ENCODE measurements at regions not wholly inside any gene's neighbourhood (a gene's known extent, or its start where the extent isn't known, plus 50 kb on each side); places are given as distances from the start of the nearest gene placed in this dataset.
"Not testable (repeated sequence)": the region's sequence is repeated elsewhere in the genome, so short reads cannot be mapped to it uniquely, and the experiment has no call there.

DNA sequence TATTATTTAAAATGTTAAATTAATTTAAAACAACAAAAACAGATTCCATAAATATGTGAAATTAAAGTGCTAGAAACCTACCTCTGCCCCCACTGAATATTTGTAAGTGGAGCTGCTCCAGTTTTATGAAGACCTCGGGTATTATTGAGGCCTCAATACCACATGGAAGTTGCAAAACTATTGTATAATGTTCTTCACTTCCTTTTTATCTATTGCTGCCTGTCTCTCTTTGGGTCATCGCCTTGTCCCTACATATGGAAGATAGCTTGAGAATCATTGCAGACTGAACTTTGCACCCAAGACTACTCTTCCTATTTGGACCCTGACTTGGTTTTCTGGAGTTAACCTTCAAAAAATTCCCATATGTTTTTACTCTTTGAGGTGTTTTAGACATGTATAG is 212.1 kb upstream of the NETO1 start:
- in situ Hi-C loops (cut with HindIII; ENCODE audit: low sequenced_read_pairs) = no loop called here

DNA sequence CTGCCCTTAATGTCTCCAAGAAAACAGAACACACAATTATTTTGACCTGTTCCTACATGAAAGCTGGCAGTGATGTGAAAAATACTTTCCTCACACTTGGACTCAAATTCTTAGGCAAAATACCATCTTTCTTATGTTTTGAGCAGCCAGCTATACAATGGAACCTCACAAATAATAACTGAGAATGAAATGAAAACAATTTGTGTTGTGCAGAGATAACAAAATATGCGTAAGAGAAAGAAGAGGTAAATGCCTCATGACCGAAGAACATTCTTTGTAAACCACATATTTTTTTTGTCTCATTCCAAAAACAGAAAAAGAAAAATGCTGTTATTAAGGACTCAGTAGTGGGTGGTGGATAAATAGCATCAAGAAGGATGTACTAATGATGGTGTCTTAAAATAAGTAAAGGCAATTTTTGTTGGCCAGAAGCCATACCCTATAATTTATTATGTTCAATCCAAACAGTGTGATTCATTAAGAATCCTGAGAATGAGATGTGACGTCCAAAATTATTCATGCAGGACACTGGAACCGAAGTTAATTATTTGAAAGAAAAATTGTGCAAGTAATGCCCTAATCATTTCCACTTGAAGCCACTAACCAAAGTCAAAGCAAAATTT is 193.0 kb upstream of the NETO1 start:
- in situ Hi-C loops (cut with HindIII; ENCODE audit: low sequenced_read_pairs) = no loop called here

DNA sequence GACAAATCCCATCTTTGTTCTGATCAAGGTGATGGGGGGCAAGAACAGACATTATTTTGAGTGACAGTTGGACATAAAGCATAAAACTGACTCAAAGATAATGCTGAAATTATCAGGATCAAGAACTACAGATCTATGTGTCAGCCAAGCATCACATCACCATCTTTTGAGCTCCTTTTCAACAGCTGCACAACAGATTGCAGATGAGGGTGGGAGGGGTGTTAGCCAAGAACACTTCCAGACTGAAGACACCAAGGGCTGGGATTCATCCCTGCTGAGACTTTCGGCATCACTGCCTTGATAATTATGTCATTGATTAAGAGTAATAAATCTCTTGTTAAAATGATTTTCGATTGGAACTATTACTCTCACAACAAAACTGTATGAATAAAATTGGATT is 191.5 kb upstream of the NETO1 start:
- in situ Hi-C loops (cut with HindIII; ENCODE audit: low sequenced_read_pairs) = no loop called here

DNA sequence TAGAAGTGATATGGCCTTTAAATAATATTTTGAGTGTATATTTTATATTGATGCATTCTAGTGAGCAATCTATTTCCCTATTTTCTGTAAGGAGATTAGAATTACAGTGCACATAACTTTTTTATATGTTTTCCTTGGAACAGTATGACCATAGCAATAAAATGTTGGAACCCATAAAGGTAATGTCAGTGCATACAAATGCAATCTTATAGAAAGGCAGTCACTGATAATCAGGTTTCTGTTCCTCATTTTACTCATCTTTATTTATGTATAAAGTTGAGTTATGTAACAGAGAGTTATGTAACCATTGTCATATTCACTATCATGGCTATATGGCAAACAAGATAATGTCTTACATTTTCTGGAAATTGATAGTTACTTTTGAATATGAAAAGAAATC is 179.9 kb upstream of the NETO1 start:
- in situ Hi-C loops (cut with HindIII; ENCODE audit: low sequenced_read_pairs) = no loop called here

DNA sequence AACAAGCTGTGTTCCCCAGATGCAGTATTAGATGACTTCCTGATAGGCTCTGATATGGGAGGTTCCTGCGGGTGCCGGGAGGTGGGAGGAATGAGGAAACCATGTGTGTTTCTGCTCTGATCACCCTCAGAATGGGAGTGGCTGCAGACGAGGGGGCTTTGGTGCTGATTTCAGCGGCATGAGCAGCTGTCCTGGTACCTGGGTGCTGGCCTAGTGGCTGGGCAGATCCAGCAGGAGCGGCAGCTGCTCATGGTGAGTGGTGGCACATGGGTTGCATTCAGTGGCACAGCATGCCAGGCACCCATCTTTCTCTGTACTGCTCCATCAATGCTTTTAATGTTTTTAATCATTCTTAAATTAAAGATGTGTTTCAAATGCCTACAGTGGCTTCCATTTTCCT is 177.2 kb upstream of the NETO1 start:
- in situ Hi-C loops (cut with HindIII; ENCODE audit: low sequenced_read_pairs) = no loop called here

GRCh38 chr18:73043611-73044010 is 175.8 kb upstream of the NETO1 start:
- in situ Hi-C loops (cut with HindIII; ENCODE audit: low sequenced_read_pairs) = no loop called here

GRCh38 chr18:73043211-73043610 is 175.4 kb upstream of the NETO1 start:
- in situ Hi-C loops (cut with HindIII; ENCODE audit: low sequenced_read_pairs) = no loop called here

- in situ Hi-C loops (cut with HindIII; ENCODE audit: low sequenced_read_pairs) = no loop called here
Observed at GRCh38 chr18:73040247-73040646, 172.5 kb upstream of the NETO1 start.

GRCh38 chr18:73038336-73038735 is 170.5 kb upstream of the NETO1 start:
- in situ Hi-C loops (cut with HindIII; ENCODE audit: low sequenced_read_pairs) = no loop called here

DNA sequence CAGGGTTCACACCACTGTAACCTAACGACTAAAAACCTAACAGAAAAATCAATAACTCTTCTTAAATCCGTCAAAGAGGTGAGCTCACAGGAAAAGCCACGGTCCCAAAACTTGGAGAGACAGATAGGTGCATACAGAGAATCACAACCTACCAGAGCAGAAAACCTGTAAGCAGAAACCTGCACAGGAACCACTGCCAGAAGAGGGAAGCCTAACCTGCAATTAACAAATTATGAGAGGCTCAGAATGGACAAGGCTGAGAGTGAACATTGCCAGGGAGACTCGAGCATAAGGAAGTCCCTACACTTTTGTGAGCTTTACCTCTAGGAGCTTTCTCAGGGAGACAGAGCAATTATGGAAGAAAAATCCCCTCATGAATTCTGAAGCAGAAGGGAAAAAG is 156.2 kb upstream of the NETO1 start:
- in situ Hi-C loops (cut with HindIII; ENCODE audit: low sequenced_read_pairs) = no loop called here

- in situ Hi-C loops (cut with HindIII; ENCODE audit: low sequenced_read_pairs) = no loop called here
Observed at GRCh38 chr18:73009691-73010090, 141.9 kb upstream of the NETO1 start.

- in situ Hi-C loops (cut with HindIII; ENCODE audit: low sequenced_read_pairs) = no loop called here
Observed at GRCh38 chr18:73007915-73008308, 140.1 kb upstream of the NETO1 start.

GRCh38 chr18:73007195-73007914 is 139.6 kb upstream of the NETO1 start:
- in situ Hi-C loops (cut with HindIII; ENCODE audit: low sequenced_read_pairs) = no loop called here

DNA sequence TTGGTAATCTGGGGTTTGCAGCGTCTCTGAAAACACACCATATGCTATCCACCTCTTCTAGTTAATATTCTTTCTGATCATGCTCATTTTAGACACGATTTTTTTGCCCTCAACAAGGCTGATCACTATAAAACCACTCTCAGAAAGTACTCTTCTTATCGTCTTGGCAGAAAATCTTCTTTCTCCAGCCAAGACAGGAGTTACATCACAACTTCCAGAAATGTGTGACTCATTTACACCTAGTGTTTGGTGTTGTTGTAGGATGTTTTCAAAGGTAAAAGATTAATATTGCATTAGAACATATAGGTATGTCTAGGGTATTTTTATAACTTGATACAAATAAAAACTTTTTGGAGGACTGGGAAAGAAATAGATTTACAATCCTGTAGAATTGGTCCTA is 138.5 kb upstream of the NETO1 start:
- in situ Hi-C loops (cut with HindIII; ENCODE audit: low sequenced_read_pairs) = no loop called here

DNA sequence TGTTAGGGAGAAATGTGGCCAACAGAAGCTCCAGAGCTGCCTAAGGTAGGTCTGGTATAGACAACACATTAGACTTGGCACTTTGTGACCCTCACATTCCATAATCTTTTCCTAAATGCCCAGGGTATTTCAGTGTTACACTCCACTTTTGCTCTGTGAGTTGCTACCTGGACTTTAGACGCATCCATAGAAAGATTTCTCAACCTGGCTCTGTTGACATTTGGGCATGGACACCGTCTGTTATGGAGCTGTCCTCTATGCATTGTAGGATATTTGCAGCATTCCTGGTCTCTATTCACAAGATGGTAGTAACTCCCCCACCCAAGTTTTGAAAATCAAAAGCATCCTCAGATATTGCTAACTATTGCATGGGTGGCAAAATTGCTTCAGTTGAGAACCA is 136.5 kb upstream of the NETO1 start:
- in situ Hi-C loops (cut with HindIII; ENCODE audit: low sequenced_read_pairs) = no loop called here

- in situ Hi-C loops (cut with HindIII; ENCODE audit: low sequenced_read_pairs) = no loop called here
Observed at GRCh38 chr18:72999971-73000607, 132.3 kb upstream of the NETO1 start.

GRCh38 chr18:72995558-72995957 is 127.8 kb upstream of the NETO1 start:
- in situ Hi-C loops (cut with HindIII; ENCODE audit: low sequenced_read_pairs) = no loop called here

DNA sequence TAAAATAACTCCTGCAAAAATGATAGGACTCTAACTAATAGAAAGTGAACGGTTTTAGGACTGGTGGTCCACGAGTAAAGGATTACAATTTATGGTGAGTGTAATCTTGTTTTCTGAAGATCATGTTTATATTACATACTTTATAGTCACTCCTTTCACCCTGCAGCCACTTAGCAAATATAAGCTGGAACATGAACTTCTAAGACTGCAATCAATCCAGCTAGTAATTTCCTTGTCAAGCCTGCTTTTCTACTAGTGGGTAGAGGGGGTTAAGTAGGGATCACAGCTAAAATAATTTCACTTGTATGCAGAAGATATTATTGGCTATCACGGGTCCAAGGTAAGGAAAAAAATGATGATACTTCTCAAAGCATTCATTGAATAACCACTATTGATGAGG is 125.5 kb upstream of the NETO1 start:
- in situ Hi-C loops (cut with HindIII; ENCODE audit: low sequenced_read_pairs) = no loop called here

- in situ Hi-C loops (cut with HindIII; ENCODE audit: low sequenced_read_pairs) = no loop called here
Observed at GRCh38 chr18:72991379-72991778, 123.6 kb upstream of the NETO1 start.

GRCh38 chr18:72987570-72987969 is 119.8 kb upstream of the NETO1 start:
- in situ Hi-C loops (cut with HindIII; ENCODE audit: low sequenced_read_pairs) = not testable (repeated sequence)

DNA sequence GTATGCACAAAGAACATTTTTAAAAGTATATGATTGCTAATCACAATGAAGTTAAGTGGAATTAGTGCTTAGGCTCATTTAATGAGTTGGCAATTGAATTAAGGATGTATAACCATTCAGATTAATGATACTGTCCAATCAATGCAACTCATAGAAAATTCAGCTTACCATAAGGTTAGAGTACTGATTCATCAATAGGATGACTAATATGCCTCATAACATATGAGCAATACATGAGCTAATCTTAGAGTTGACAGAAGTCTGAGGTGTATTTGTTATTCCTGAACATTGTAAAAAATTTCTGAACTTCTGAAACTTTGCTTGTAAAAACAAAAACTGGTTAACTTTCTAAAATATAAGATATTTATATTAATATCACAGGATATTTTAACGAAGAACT is 118.3 kb upstream of the NETO1 start:
- in situ Hi-C loops (cut with HindIII; ENCODE audit: low sequenced_read_pairs) = no loop called here

DNA sequence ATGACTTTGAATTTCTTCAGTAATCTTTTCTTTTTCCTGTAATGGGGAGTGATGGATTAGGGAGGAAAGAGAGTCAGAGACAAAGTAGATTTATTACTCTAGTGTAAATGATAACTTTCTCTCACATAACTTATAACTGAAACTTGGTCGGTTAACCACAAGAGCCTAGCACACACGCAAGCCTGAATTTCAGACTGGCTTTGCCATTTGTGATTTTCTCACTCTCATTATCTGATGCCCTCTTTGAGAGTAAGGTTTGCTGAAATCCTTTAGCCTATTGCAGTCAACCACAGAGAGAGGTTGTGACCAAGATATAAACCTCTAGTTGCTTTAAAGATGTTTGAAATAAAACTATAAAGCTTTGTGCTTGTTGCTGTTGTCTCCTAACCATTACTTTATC is 117.9 kb upstream of the NETO1 start:
- in situ Hi-C loops (cut with HindIII; ENCODE audit: low sequenced_read_pairs) = no loop called here
